Activated T-helper 2 cell treated with anti-CD3 and anti-CD28 coated beads, Interferon-gamma antibody, Interleukin-2, Interleukin-4, amounts not matched to agents 10 μg/mL and 5 μg/mL and 100 μg/mL, durations not matched to agents 14 hours and 24 hours and 36 hours (primary cell): ENCODE measurements at regions not wholly inside any gene's neighbourhood (a gene's known extent, or its start where the extent isn't known, plus 50 kb on each side); places are given as distances from the start of the nearest gene placed in this dataset.
"Not testable (repeated sequence)": the region's sequence is repeated elsewhere in the genome, so short reads cannot be mapped to it uniquely, and the experiment has no call there.

Experiments used
- DNase-seq: peaks from one replicate; pipeline ENCODE4 v3.0.0; 2021; ENCODE audit warnings: low spot score
- H3K27ac Mint-ChIP-seq: one replicate; pipeline ENCODE4 v1.8.0; 2021; ENCODE audit warnings: mixed read lengths
- H3K27me3 Mint-ChIP-seq: one replicate; pipeline ENCODE4 v1.8.0; 2021; ENCODE audit warnings: low read depth, mixed read lengths
- H3K36me3 Mint-ChIP-seq: one replicate; pipeline ENCODE4 v1.8.0; 2021; ENCODE audit warnings: low read depth, mixed read lengths
- H3K4me1 Mint-ChIP-seq: one replicate; pipeline ENCODE4 v1.8.0; 2021; ENCODE audit warnings: low read depth, mixed read lengths
- H3K4me3 Mint-ChIP-seq: one replicate; pipeline ENCODE4 v1.8.0; 2021; ENCODE audit warnings: low read depth, mild to moderate bottlenecking, moderate library complexity, mixed read lengths
- H3K9me3 Mint-ChIP-seq: one replicate; pipeline ENCODE4 v1.8.0; 2021; ENCODE audit warnings: mixed read lengths
- intact Hi-C: fragments of 100-400 bp; cut with micrococcal nuclease; formaldehyde crosslinking; loops from one replicate; pipeline ENCODE4 v1.15.1; 2023

DNA sequence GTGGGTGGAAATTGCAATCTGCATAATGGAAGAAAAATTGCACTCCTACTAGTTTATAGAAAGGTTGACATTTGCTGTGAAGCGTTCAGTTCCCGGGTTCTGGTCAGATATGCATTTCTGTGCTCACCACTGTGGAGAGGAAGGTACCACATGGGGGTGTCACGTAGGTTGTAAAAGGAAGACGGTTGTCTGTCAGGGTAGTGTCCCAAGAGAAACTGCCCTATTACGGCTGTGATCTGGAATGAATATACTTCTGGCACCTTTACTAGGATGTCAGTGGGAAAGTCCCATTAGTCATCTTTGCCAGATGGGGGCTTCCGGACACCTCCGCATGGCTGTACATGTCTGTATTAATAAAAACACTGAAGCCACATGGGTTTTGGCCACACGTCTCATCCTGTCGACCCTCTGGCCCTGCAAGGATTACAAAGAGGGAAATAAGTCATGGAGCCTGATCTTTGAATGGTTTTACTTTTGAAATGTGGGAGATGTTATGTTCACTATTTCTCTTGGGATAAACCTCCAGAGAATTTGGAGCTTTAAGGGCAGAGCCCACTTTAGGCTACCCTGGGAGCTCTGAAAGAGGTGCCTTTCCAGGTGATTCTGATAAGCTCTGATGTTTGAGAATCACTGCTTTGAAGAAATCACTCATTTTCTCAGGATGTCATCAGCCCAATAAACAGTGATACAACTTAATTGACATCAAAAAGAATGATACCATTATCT is 133.9 kb downstream of the AKAP11 start:
- Mint-ChIP-seq H3K4me1 (peaks cover 68% of the 10 kb centered on the region), H3K27me3 (no peaks in the 10 kb centered on the region), H3K9me3 (no peaks in the 10 kb centered on the region), H3K4me3 (peak overlapping the region; percentile 62), H3K27ac (peak overlapping the region; percentile 96), H3K36me3 (peaks cover 81% of the 10 kb centered on the region)
- no peak for DNase-seq
- intact Hi-C loops, result loop anchor here (1.0 kb wide), 7 partner anchors 9 to 91 kb away; no protein-coding TSS in a partner anchor

DNA sequence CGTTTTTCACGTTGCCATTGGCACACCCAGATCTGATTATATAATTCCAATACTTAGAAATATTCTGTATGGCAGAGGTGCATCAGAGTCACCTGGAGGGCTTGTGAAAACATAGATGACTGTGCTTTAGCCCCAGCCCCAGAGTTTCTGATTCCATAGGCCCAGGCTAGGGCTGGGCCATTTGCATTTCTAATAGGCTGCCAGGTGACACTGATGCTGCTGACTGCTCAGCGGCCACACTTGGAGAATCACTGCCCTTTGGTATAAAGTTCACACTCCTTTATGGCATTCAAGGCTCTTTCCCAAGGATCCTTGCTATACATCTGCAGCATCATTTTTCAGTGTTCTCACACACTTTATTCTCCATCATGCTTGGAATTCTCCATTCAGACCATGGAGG is 137.1 kb downstream of the AKAP11 start:
- H3K4me1 Mint-ChIP-seq, result peaks cover 73% of the 10 kb centered on the region
- no peak for DNase-seq
- H3K36me3 Mint-ChIP-seq, result peaks cover 85% of the 10 kb centered on the region
- H3K27ac Mint-ChIP-seq, result no peak overlapping the region
- no peaks in the 10 kb centered on the region for H3K27me3 Mint-ChIP-seq
- intact Hi-C loops, result no loop called here
- no peak overlapping the region for H3K4me3 Mint-ChIP-seq
- no peaks in the 10 kb centered on the region for H3K9me3 Mint-ChIP-seq

DNA sequence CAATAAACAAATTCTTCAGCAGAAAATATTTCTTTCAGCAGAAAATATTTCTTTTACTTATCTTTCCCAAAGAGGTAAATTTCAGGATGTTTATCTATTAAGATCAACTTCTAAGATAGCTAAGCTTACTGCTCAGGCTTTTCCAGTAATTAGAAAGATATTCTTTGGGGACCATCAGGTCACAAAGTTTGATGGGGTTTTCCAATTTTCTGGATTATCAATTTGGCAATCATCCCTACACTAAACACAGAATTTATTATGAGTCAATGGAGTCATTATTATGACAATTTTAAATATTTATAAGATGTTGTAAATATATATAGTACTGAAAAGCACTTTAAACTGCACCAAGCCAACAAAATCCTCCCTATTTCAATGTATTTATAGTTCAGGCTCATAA is 137.6 kb downstream of the AKAP11 start:
- no peak overlapping the region for H3K4me3 Mint-ChIP-seq
- no peak overlapping the region for H3K27ac Mint-ChIP-seq
- intact Hi-C loops, result no loop called here
- no peaks in the 10 kb centered on the region for H3K27me3 Mint-ChIP-seq
- H3K4me1 Mint-ChIP-seq, result peaks cover 74% of the 10 kb centered on the region
- no peak for DNase-seq
- no peaks in the 10 kb centered on the region for H3K9me3 Mint-ChIP-seq
- peaks cover 86% of the 10 kb centered on the region for H3K36me3 Mint-ChIP-seq

DNA sequence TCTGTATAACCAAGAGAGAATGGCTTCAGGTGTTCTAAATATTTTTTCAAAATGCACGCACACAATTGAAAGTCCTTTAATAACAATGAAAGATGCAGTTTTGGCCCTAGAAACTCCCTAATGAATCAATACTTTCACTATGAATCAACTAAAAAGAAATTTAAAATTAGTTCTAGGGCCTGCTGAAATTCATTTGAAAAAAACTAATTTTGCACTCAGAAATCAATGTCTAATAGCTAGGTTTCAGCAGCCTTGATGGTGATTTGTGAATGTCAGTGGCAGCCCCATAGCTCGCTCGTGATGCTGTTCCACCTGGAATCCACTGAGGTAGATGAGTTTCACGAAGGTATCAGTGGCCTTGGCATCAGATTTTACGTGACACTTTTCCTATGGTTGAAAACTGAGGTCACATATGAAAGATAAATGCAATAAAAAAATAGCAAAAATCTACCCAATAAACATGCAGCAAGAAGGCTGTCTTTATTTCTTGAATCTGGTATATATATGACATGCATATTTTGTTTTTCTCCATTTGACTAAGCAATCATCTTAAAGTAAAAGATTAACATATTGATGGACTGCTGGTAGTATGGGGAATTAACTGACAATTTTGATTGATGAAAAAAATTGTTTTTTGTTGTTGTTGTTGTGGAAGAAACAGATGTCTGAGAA is 141.0 kb downstream of the AKAP11 start:
- H3K36me3 Mint-ChIP-seq, result peaks cover 78% of the 10 kb centered on the region
- peak overlapping the region; percentile 58 for H3K27ac Mint-ChIP-seq
- no peaks in the 10 kb centered on the region for H3K9me3 Mint-ChIP-seq
- H3K4me3 Mint-ChIP-seq, result no peak overlapping the region
- DNase-seq, result no peak
- H3K27me3 Mint-ChIP-seq, result no peaks in the 10 kb centered on the region
- H3K4me1 Mint-ChIP-seq, result peaks cover 53% of the 10 kb centered on the region
- intact Hi-C loops, result no loop called here

DNA sequence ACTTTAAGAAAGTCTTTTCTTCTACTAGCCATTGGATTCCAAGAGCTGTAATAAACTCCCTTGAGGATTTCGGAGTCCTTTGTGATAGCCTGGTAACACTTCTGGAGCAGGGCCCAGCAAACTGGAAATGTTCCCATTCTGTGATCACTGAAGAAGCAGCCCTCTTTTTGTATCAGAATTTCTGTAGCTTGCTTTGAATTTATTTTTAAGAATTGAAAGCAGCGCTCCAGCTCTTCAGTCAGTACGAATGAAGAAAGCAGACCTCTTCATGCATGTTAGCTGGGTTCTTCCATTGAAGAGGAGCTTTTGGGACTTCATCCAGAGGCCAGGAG is 141.5 kb downstream of the AKAP11 start:
- Mint-ChIP-seq H3K4me1 (peaks cover 52% of the 10 kb centered on the region), H3K9me3 (no peaks in the 10 kb centered on the region)

DNA sequence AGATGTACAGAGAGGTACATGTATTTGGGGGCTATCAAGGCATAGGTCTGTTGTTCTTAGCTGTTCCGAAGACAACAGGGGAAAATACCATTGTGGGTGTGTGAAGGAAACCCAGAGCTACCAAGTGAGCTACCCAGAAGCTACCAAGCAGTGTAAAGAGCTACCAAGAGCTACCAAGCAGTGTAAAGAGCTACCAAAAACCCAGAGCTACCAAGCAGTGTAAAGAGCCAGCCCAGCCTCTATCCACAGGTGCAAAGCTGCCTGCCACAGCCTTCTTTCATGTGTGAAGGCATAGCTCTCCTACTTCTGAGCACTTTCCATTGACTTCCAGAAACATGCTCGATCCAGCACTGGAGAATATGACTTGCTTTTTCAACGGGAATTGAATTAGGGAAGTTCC is 145.7 kb downstream of the AKAP11 start:
- H3K9me3 Mint-ChIP-seq, result peaks cover 5% of the 10 kb centered on the region
- H3K27me3 Mint-ChIP-seq, result no peaks in the 10 kb centered on the region
- peaks cover 57% of the 10 kb centered on the region for H3K4me1 Mint-ChIP-seq
- no peak overlapping the region for H3K27ac Mint-ChIP-seq
- peaks cover 72% of the 10 kb centered on the region for H3K36me3 Mint-ChIP-seq
- H3K4me3 Mint-ChIP-seq, result no peak overlapping the region
- intact Hi-C loops, result no loop called here
- DNase-seq, result no peak

More for the DNA sequence above, 141.5 kb downstream of the AKAP11 start:
- intact Hi-C loops, result no loop called here
- Mint-ChIP-seq H3K27me3 (no peaks in the 10 kb centered on the region), H3K36me3 (peaks cover 73% of the 10 kb centered on the region), H3K4me3 (no peak overlapping the region), H3K27ac (no peak overlapping the region)
- no peak for DNase-seq

DNA sequence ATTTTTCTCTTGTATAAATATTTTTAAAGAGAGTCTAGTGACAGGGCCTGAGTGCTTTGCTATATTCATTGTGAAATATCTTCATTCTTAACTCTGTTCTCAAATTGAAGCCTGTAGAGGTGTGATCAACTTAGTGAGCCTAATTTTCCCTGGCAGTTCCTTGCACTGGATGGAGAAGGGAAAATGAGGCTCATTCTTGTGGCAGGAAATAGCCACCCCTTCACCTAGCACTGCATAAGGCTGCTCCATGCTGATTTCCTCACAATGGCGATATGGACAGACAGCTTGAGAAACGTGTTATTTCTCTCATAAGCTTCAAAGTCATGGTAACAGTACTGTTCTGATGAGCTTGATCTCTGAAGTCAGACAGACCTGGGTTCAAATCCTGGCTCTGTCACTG is 146.2 kb downstream of the AKAP11 start:
- intact Hi-C loops, result no loop called here
- Mint-ChIP-seq H3K4me3 (no peak overlapping the region), H3K9me3 (peaks cover 11% of the 10 kb centered on the region), H3K27ac (no peak overlapping the region), H3K36me3 (peaks cover 72% of the 10 kb centered on the region), H3K27me3 (no peaks in the 10 kb centered on the region), H3K4me1 (peaks cover 55% of the 10 kb centered on the region)
- DNase-seq, result no peak

DNA sequence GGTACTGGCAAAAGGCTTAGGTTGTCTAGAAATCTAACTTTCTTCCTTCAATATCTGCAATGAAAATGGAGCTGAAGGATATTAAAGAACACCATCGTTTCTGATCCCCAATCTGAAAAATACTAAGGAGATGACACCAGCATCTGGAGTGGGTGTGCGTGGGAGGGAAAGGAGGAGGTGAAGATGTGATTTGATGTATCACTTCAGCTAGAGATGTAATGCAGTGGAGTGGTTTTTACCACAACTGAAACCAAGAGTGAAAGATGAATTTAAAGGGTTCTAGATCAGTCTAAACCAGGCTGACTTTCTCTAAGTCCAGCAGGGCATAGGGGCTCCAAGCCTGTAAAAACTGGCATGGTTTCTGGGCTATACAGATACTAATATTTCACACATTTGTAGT is 148.4 kb downstream of the AKAP11 start:
- intact Hi-C loops, result loop anchor here (1.0 kb wide), 1 partner anchor 15 kb away; no protein-coding TSS in a partner anchor

DNA sequence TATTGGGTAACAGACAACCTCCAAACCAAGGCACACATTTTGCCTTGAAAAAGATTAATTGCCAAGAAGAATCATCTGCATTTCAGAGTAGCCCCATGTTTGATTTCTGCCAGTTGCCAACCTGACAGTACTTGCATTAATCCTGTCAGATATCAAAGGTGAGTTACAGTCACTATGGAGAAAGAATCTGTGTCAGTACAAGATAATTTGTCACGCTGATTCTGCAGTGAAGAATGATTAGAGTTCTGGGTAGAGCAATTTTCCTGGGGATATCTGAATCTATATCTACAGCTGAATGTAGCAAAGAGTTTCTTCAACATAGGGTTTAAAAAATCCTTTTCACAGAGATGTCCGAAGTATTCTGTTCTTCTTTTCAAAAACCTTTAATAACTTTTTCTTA is 150.7 kb downstream of the AKAP11 start:
- peaks cover 30% of the 10 kb centered on the region for H3K9me3 Mint-ChIP-seq
- no peaks in the 10 kb centered on the region for H3K27me3 Mint-ChIP-seq
- H3K27ac Mint-ChIP-seq, result no peak overlapping the region
- intact Hi-C loops, result no loop called here
- peaks cover 61% of the 10 kb centered on the region for H3K36me3 Mint-ChIP-seq
- DNase-seq, result no peak
- H3K4me1 Mint-ChIP-seq, result peaks cover 40% of the 10 kb centered on the region
- no peak overlapping the region for H3K4me3 Mint-ChIP-seq

More for the DNA sequence above, 148.4 kb downstream of the AKAP11 start:
- peaks cover 27% of the 10 kb centered on the region for H3K9me3 Mint-ChIP-seq
- H3K36me3 Mint-ChIP-seq, result peaks cover 70% of the 10 kb centered on the region
- H3K4me1 Mint-ChIP-seq, result peaks cover 44% of the 10 kb centered on the region
- H3K27ac Mint-ChIP-seq, result peak overlapping the region; percentile 58
- H3K4me3 Mint-ChIP-seq, result no peak overlapping the region
- DNase-seq, result no peak
- H3K27me3 Mint-ChIP-seq, result no peaks in the 10 kb centered on the region

DNA sequence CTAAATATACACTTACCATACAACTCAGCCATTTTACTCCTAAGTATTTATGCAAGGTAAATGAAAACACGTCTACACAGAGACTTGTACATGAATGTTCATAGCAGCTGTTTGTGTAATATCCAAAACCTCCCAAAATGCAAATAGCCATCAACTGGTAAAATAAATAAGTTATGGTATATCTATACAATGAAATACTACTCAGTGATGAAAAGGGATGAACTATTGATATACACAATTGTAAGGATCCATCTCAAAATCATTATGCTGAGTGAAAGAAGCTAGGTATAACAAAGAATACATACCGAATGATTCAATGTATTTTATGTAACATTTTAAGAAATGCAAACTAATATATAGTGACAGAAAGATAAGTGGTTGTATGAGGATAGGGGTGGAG is 149.8 kb upstream of the TNFSF11 start:
- Mint-ChIP-seq H3K4me3 (no peak overlapping the region), H3K27me3 (no peaks in the 10 kb centered on the region), H3K27ac (no peak overlapping the region), H3K9me3 (peaks cover 30% of the 10 kb centered on the region), H3K36me3 (peaks cover 56% of the 10 kb centered on the region), H3K4me1 (peaks cover 27% of the 10 kb centered on the region)
- intact Hi-C loops, result no loop called here
- no peak for DNase-seq

DNA sequence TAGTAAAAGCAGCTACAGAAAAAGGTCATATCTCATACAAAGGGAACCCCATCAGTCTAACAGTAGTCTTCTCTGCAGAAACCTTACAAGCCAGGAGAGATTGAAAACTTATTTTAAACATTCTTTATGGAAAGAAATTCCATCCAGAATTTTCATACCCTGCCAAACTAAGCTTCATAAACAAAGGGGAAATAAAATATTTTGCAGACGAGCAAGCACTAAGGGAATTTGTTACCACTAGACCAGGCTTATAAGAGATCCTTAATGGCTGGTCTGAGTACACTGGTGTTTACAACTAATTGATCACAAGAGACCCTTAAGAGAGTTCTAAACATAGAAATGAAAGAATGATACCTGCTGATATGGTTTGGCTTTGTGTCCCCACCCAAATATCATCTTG is 128.6 kb upstream of the TNFSF11 start:
- peaks cover 16% of the 10 kb centered on the region for H3K4me1 Mint-ChIP-seq
- H3K27me3 Mint-ChIP-seq, result no peaks in the 10 kb centered on the region
- H3K27ac Mint-ChIP-seq, result no peak overlapping the region
- DNase-seq, result no peak
- intact Hi-C loops, result no loop called here
- peaks cover 89% of the 10 kb centered on the region for H3K9me3 Mint-ChIP-seq
- no peak overlapping the region for H3K4me3 Mint-ChIP-seq
- peaks cover 97% of the 10 kb centered on the region for H3K36me3 Mint-ChIP-seq

DNA sequence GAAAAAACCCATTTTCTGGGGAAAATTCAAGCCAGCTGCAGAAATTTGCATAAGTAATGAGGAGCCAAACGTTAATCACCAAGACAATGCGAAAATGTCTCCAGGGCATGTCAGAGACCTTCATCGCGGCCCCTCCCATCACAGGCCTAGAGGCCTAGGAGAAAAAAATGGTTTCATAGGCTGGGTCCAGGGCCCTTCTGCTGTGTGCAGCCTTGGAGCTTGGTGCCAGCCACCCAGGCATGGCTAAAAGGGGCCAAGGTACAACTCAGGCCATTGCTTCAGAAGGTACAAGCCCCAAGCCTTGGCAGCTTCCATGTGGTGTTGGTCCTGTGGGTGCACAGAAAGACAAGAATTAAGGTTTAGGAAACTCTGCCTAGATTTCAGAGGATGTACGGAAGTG is 127.4 kb upstream of the TNFSF11 start:
- H3K27me3 Mint-ChIP-seq, result not testable (repeated sequence)

DNA sequence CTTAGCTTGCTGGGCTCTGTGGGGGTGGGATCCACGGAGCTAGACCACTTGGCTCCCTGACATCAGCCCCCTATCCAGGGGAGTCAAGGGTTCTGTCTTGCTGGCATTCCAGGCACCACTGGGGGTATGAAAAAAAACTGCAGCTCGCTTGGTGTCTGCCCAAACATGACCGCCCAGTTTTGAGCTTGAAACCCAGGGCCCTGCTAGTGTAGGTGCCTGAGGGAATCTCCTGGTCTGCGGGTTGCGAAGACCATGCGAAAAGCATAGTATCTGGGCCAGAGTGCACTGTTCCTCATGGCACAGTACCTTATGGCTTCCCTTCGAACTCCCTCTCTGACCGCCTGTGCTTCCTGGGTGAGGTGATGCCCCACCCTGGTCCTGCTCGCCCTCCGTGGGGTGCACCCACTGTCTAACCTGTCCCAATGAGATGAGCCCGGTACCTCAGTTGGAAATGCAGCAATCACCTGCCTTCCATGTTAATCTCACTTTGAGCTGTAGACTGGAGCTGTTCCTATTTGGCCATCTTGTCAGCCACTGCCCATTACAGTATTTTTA is 120.8 kb upstream of the TNFSF11 start:
- peaks cover 13% of the 10 kb centered on the region for H3K4me1 Mint-ChIP-seq
- no peak for DNase-seq
- H3K27ac Mint-ChIP-seq, result no peak overlapping the region
- intact Hi-C loops, result no loop called here
- peaks cover 42% of the 10 kb centered on the region for H3K9me3 Mint-ChIP-seq
- peaks cover 78% of the 10 kb centered on the region for H3K36me3 Mint-ChIP-seq
- H3K4me3 Mint-ChIP-seq, result no peak overlapping the region
- no peaks in the 10 kb centered on the region for H3K27me3 Mint-ChIP-seq

More for the DNA sequence above, 127.4 kb upstream of the TNFSF11 start:
- H3K27ac Mint-ChIP-seq, DNase-seq, intact Hi-C loops, H3K4me3 Mint-ChIP-seq: not testable (repeated sequence)
- Mint-ChIP-seq H3K36me3 (peaks cover 99% of the 10 kb centered on the region), H3K9me3 (peaks cover 92% of the 10 kb centered on the region), H3K4me1 (peaks cover 11% of the 10 kb centered on the region)
